ENCODE measurements at regions not wholly inside any gene's neighbourhood (a gene's known extent, or its start where the extent isn't known, plus 50 kb on each side); places are given as distances from the start of the nearest gene placed in this dataset.

DNA sequence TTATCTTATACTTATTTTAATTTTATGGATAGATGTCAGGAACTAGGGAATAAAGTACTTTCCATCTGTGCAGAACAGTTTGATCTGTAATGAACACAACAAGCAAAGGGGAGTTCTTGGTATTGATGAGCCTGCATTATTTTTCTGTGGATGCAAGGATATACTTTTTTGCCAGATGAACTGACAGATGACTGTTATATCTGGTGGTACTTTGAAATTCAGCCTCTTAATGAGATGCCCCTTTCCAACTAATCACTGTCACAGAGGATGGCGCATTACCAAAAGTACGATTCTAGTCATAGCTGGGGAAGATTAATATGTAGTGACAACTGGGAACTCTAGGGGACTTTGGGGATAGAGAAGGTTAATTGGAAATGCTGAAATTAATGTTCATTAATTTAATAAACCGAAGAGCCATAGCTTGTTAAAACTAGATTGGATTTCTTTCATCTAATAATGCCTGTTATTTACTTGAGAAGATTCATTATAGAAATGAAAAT, 603.4 kb upstream of the CNTN5 start:
- Histone ChIP-seq H2AFZ (ENCODE audit: low read depth, low read length) (no peak overlapping the region), H3K4me3 (replicated peaks in 1 of 3; ENCODE audit: insufficient read depth in 1 of 3, low read depth in 1 of 3, low read length in 3 of 3) (no peak overlapping the region), H3K4me2 (ENCODE audit: insufficient read depth, low read length) (no peak overlapping the region), H3K9me3 (replicated peaks; ENCODE audit: control insufficient read depth, insufficient read depth, low read length) (no peaks in the 10 kb centered on the region), H4K20me1 (replicated peaks; ENCODE audit: control insufficient read depth, extremely low read depth, insufficient read depth, low read length) (no peaks in the 10 kb centered on the region), H3K79me2 (ENCODE audit: control insufficient read depth, insufficient read depth, low read length) (no peaks in the 10 kb centered on the region), H3K9ac (replicated peaks; ENCODE audit: extremely low read depth, insufficient read depth, low read length) (no peak overlapping the region), H3K4me1 (ENCODE audit: control insufficient read depth, extremely low read depth, insufficient read depth, low read length) (no peaks in the 10 kb centered on the region), H3K9me1 (replicated peaks; ENCODE audit: control insufficient read depth, extremely low read depth, insufficient read depth, low read length) (no peaks in the 10 kb centered on the region), H3K27me3 (ENCODE audit: control insufficient read depth in 2 of 2, insufficient read depth in 2 of 2, low read length in 2 of 2) (no peaks in the 10 kb centered on the region), H3K27ac (ENCODE audit: insufficient read depth, low read depth, low read length) (no peak overlapping the region), H3K36me3 (ENCODE audit: control insufficient read depth in 2 of 2, extremely low read depth in 1 of 2, insufficient read depth in 2 of 2, low read length in 2 of 2) (no peaks in the 10 kb centered on the region)
- TF ChIP-seq, protein P1, sequence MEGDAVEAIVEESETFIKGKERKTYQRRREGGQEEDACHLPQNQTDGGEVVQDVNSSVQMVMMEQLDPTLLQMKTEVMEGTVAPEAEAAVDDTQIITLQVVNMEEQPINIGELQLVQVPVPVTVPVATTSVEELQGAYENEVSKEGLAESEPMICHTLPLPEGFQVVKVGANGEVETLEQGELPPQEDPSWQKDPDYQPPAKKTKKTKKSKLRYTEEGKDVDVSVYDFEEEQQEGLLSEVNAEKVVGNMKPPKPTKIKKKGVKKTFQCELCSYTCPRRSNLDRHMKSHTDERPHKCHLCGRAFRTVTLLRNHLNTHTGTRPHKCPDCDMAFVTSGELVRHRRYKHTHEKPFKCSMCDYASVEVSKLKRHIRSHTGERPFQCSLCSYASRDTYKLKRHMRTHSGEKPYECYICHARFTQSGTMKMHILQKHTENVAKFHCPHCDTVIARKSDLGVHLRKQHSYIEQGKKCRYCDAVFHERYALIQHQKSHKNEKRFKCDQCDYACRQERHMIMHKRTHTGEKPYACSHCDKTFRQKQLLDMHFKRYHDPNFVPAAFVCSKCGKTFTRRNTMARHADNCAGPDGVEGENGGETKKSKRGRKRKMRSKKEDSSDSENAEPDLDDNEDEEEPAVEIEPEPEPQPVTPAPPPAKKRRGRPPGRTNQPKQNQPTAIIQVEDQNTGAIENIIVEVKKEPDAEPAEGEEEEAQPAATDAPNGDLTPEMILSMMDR (IDR thresholded peaks at IDR 0.05; ENCODE audit: extremely low read depth in 1 of 2, insufficient read depth in 1 of 2, low read depth in 1 of 2, low read length in 2 of 2) = no peak
- no peak for TF ChIP-seq POLR2AphosphoS5 (IDR thresholded peaks at IDR 0.05; ENCODE audit: insufficient read depth, low read depth, low read length)
- intact Hi-C loops (cut with micrococcal nuclease) = no loop called here
- FAIRE-seq (no peak), DNase-seq (ENCODE audit: low read depth, low spot score) (no peak)
- BruUV-seq (replicated peaks) = no TSS peak
- POLR2A ChIA-PET = no interaction called here
- CTCF ChIA-PET = no interaction called here
- dilution Hi-C loops (cut with MboI; ENCODE audit: extremely low pct_ligation_motif_present, low sequenced_read_pairs) = no loop called here

DNA sequence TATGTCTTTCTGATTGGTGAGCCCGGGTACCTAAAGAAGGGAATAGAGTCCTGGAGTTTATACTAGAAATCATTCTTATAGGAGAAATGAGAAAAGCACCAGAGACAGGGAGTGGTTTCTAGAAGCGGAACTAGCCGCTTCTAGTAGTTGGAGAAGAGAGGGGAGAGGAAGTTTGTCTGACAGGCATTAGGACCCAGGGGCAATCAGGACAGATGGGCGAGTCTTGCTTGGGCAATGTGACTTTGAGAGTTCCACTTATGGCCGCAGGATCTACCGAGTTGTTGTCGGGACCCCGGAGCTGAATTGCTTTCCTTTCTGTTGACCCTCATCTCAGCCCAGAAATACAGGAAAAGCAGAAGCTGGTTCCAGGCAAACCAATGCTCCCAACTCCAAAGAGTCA, 596.8 kb upstream of the CNTN5 start:
- FAIRE-seq (no peak), DNase-seq (ENCODE audit: low read depth, low spot score) (no peak)
- dilution Hi-C loops (cut with MboI; ENCODE audit: extremely low pct_ligation_motif_present, low sequenced_read_pairs) (no loop called here), intact Hi-C loops (cut with micrococcal nuclease) (no loop called here)
- POLR2A ChIA-PET = no interaction called here
- Histone ChIP-seq H3K36me3 (ENCODE audit: control insufficient read depth in 2 of 2, extremely low read depth in 1 of 2, insufficient read depth in 2 of 2, low read length in 2 of 2) (no peaks in the 10 kb centered on the region), H3K9me1 (replicated peaks; ENCODE audit: control insufficient read depth, extremely low read depth, insufficient read depth, low read length) (no peaks in the 10 kb centered on the region), H3K79me2 (ENCODE audit: control insufficient read depth, insufficient read depth, low read length) (no peaks in the 10 kb centered on the region), H3K9ac (replicated peaks; ENCODE audit: extremely low read depth, insufficient read depth, low read length) (no peak overlapping the region), H3K27ac (ENCODE audit: insufficient read depth, low read depth, low read length) (no peak overlapping the region), H3K4me2 (ENCODE audit: insufficient read depth, low read length) (no peak overlapping the region), H2AFZ (ENCODE audit: low read depth, low read length) (no peak overlapping the region), H4K20me1 (replicated peaks; ENCODE audit: control insufficient read depth, extremely low read depth, insufficient read depth, low read length) (no peaks in the 10 kb centered on the region), H3K9me3 (replicated peaks; ENCODE audit: control insufficient read depth, insufficient read depth, low read length) (no peaks in the 10 kb centered on the region), H3K4me3 (replicated peaks in 1 of 3; ENCODE audit: insufficient read depth in 1 of 3, low read depth in 1 of 3, low read length in 3 of 3) (no peak overlapping the region), H3K27me3 (ENCODE audit: control insufficient read depth in 2 of 2, insufficient read depth in 2 of 2, low read length in 2 of 2) (no peaks in the 10 kb centered on the region), H3K4me1 (ENCODE audit: control insufficient read depth, extremely low read depth, insufficient read depth, low read length) (no peaks in the 10 kb centered on the region)
- BruUV-seq (replicated peaks) = no TSS peak
- CTCF ChIA-PET = no interaction called here
- no peak for TF ChIP-seq GATA2 (IDR thresholded peaks at IDR 0.05; ENCODE audit: insufficient read depth, insufficient read length, low read depth, low read length)
- no peak for TF ChIP-seq MYC (IDR thresholded peaks at IDR 0.05; ENCODE audit: low read depth, low read length)
- TF ChIP-seq FOS (IDR thresholded peaks at IDR 0.05; ENCODE audit: borderline replicate concordance, insufficient read depth, low read length) = no peak
- no peak for TF ChIP-seq POLR2A (IDR thresholded peaks at IDR 0.05; ENCODE audit: low read depth, low read length)
- TF ChIP-seq JUN (IDR thresholded peaks at IDR 0.05; ENCODE audit: borderline replicate concordance, insufficient read depth, insufficient read length, low read depth) = no peak
- no peak for TF ChIP-seq EZH2 (IDR thresholded peaks at IDR 0.05; ENCODE audit: borderline replicate concordance, low read depth, low read length, severe bottlenecking)
- TF ChIP-seq, protein P2, sequence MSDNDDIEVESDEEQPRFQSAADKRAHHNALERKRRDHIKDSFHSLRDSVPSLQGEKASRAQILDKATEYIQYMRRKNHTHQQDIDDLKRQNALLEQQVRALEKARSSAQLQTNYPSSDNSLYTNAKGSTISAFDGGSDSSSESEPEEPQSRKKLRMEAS (IDR thresholded peaks at IDR 0.05; ENCODE audit: insufficient read depth, insufficient read length) = no peak
- TF ChIP-seq, protein P1 (IDR thresholded peaks at IDR 0.05; ENCODE audit: extremely low read depth in 1 of 2, insufficient read depth in 1 of 2, low read depth in 1 of 2, low read length in 2 of 2) = no peak
- no peak for TF ChIP-seq POLR2AphosphoS5 (IDR thresholded peaks at IDR 0.05; ENCODE audit: insufficient read depth, low read depth, low read length)

Measured in endothelial cell of umbilical vein (primary cell).